Fibroblast of lung (primary cell): ENCODE measurements at regions not wholly inside any gene's neighbourhood (a gene's known extent, or its start where the extent isn't known, plus 50 kb on each side); places are given as distances from the start of the nearest gene placed in this dataset.

ENCODE experiments used
- DNase-seq, 2 donors: peaks; one replicate each; pipeline versions ENCODE4 v3.0.0 to v3.0.0-alpha.2; 2010; ENCODE audit warnings: low read depth in 2 of 2
- H2AFZ ChIP-seq: 2 replicates; pipeline ENCODE4 v1.5.1; 2012; ENCODE audit warnings: low read length, control low read depth, inconsistent platforms
- H3K27ac ChIP-seq: 2 replicates; pipeline ENCODE4 v1.5.1; 2011; ENCODE audit warnings: low read length, control low read depth; ENCODE audit not compliant: insufficient read depth
- H3K27me3 ChIP-seq: 2 replicates; pipeline ENCODE4 v1.5.1; 2011; ENCODE audit warnings: mild to moderate bottlenecking, low read length; ENCODE audit not compliant: control insufficient read depth, insufficient read depth
- H3K36me3 ChIP-seq: 2 replicates; pipeline ENCODE4 v1.5.1; 2011; ENCODE audit warnings: low read length; ENCODE audit not compliant: control insufficient read depth, insufficient read depth
- H3K4me1 ChIP-seq: 2 replicates; pipeline ENCODE4 v1.5.1; 2011; ENCODE audit warnings: low read length; ENCODE audit not compliant: control insufficient read depth, insufficient read depth; ENCODE audit errors: extremely low read depth
- H3K4me2 ChIP-seq: 2 replicates; pipeline ENCODE4 v1.5.1; 2011; ENCODE audit warnings: low read length, control low read depth; ENCODE audit not compliant: insufficient read depth; ENCODE audit errors: extremely low read depth
- H3K4me3 ChIP-seq, 4 experiments: fragments of 200-600 bp in 1 of 4; sonication (generic) in 1 of 4; replicated peaks in 1 of 4; 2 replicates each; pipeline ENCODE4 v1.5.1; 2011 to 2016; ENCODE audit warnings: low read length in 4 of 4, low read depth in 3 of 4, mild to moderate bottlenecking in 3 of 4, control low read depth in 2 of 4, inconsistent platforms in 1 of 4, mixed read lengths in 1 of 4; ENCODE audit not compliant: insufficient read depth in 1 of 4; ENCODE audit errors: control extremely low read depth in 1 of 4
- H3K79me2 ChIP-seq: 2 replicates; pipeline ENCODE4 v1.5.1; 2012; ENCODE audit warnings: mild to moderate bottlenecking, low read length, inconsistent platforms; ENCODE audit not compliant: control insufficient read depth, insufficient read depth
- H3K9ac ChIP-seq: 2 replicates; pipeline ENCODE4 v1.5.1; 2011; ENCODE audit warnings: mild to moderate bottlenecking, low read length, control low read depth; ENCODE audit not compliant: insufficient read depth
- H3K9me3 ChIP-seq: 2 replicates; pipeline ENCODE4 v1.5.1; 2012; ENCODE audit warnings: low read depth, low read length; ENCODE audit not compliant: control insufficient read depth, insufficient read depth
- H4K20me1 ChIP-seq: 2 replicates; pipeline ENCODE4 v1.5.1; 2011; ENCODE audit warnings: low read length; ENCODE audit not compliant: control insufficient read depth, insufficient read depth; ENCODE audit errors: extremely low read depth
- CTCF ChIP-seq, 2 donors: IDR thresholded peaks in 1 of 2; conservative IDR thresholded peaks in 1 of 2; 1 replicate in 1 of 2; 2 replicates in 1 of 2; pipeline ENCODE4 v1.5.1; 2011 to 2012; ENCODE audit warnings: low read length in 2 of 2, control low read depth in 1 of 2, inconsistent platforms in 1 of 2, low read depth in 1 of 2, mild to moderate bottlenecking in 1 of 2
- EZH2 ChIP-seq: IDR thresholded peaks from 2 replicates; pipeline ENCODE4 v1.5.1; 2012; ENCODE audit warnings: low read length, control low read depth, mild to moderate bottlenecking; ENCODE audit errors: missing control alignments

- Histone ChIP-seq H3K9me3 (no peaks in the 10 kb centered on the region), H2AFZ (no peak overlapping the region), H4K20me1 (no peaks in the 10 kb centered on the region), H3K9ac (no peak overlapping the region), H3K27ac (peak overlapping the region; percentile 50), H3K36me3 (no peaks in the 10 kb centered on the region), H3K79me2 (no peaks in the 10 kb centered on the region), H3K4me3 (no peak overlapping the region), H3K4me1 (peaks cover 5% of the 10 kb centered on the region), H3K4me2 (no peak overlapping the region), H3K27me3 (no peaks in the 10 kb centered on the region)
- TF ChIP-seq EZH2 (no peak), CTCF (conservative IDR thresholded peaks at IDR 0.05 in 1 of 2, IDR thresholded peaks at IDR 0.05 in 1 of 2; ENCODE audit: low read depth in 1 of 2, low read length in 2 of 2) (no peak)
- peak; percentile 16 to 95 for DNase-seq
Measured at GRCh38 chr12:127509066-127509778, 757.7 kb upstream of the TMEM132C start.

GRCh38 chr12:127515941-127516340 lies 751.0 kb upstream of the TMEM132C start:
- peak in 1 of 2 donors; percentile 81 for DNase-seq
- Histone ChIP-seq H3K27me3 (no peaks in the 10 kb centered on the region), H3K27ac (no peak overlapping the region), H4K20me1 (no peaks in the 10 kb centered on the region), H3K4me1 (peaks cover 4% of the 10 kb centered on the region), H3K9me3 (no peaks in the 10 kb centered on the region), H2AFZ (no peak overlapping the region), H3K4me2 (no peak overlapping the region), H3K79me2 (no peaks in the 10 kb centered on the region), H3K36me3 (no peaks in the 10 kb centered on the region), H3K4me3 (no peak overlapping the region), H3K9ac (no peak overlapping the region)
- TF ChIP-seq EZH2, result no peak
- no peak for TF ChIP-seq CTCF (conservative IDR thresholded peaks at IDR 0.05 in 1 of 2, IDR thresholded peaks at IDR 0.05 in 1 of 2; ENCODE audit: low read depth in 1 of 2, low read length in 2 of 2)

- Histone ChIP-seq H3K9ac (no peak overlapping the region), H3K4me3 (no peak overlapping the region), H3K9me3 (no peaks in the 10 kb centered on the region), H3K4me1 (peaks cover 4% of the 10 kb centered on the region), H3K4me2 (no peak overlapping the region), H3K27ac (no peak overlapping the region), H4K20me1 (no peaks in the 10 kb centered on the region), H2AFZ (no peak overlapping the region), H3K27me3 (no peaks in the 10 kb centered on the region), H3K36me3 (no peaks in the 10 kb centered on the region), H3K79me2 (no peaks in the 10 kb centered on the region)
- TF ChIP-seq CTCF (conservative IDR thresholded peaks at IDR 0.05 in 1 of 2, IDR thresholded peaks at IDR 0.05 in 1 of 2; ENCODE audit: low read depth in 1 of 2, low read length in 2 of 2), result no peak
- TF ChIP-seq EZH2, result no peak
- DNase-seq, result peak in 1 of 2 donors; percentile 63
Measured at GRCh38 chr12:127516467-127516866, 750.5 kb upstream of the TMEM132C start.
